Mesodermal cell (in vitro differentiated cells): ENCODE measurements at regions not wholly inside any gene's neighbourhood (a gene's known extent, or its start where the extent isn't known, plus 50 kb on each side); places are given as distances from the start of the nearest gene placed in this dataset.
"Not testable (repeated sequence)": the region's sequence is repeated elsewhere in the genome, so short reads cannot be mapped to it uniquely, and the experiment has no call there.

ENCODE experiments used
- H3K27ac ChIP-seq: 2 replicates; pipeline ENCODE4 v1.7.0; 2013; ENCODE audit warnings: mild to moderate bottlenecking, low read depth, low read length, moderate library complexity; ENCODE audit not compliant: severe bottlenecking
- H3K36me3 ChIP-seq: 2 replicates; pipeline ENCODE4 v1.7.1; 2013; ENCODE audit warnings: mild to moderate bottlenecking, low read length, moderate library complexity; ENCODE audit not compliant: control insufficient read depth, insufficient read depth
- H3K4me1 ChIP-seq: one replicate; pipeline ENCODE4 v1.7.1; 2013; ENCODE audit warnings: mild to moderate bottlenecking, low read length; ENCODE audit not compliant: insufficient read depth, control insufficient read depth, poor library complexity, severe bottlenecking
- H3K4me3 ChIP-seq: 2 replicates; pipeline ENCODE4 v1.7.0; 2013; ENCODE audit warnings: low read length, control low read depth, mild to moderate bottlenecking; ENCODE audit not compliant: insufficient read depth, poor library complexity, severe bottlenecking; ENCODE audit errors: extremely low read depth
- H3K9me3 ChIP-seq: 2 replicates; pipeline ENCODE4 v1.7.1; 2013; ENCODE audit warnings: mild to moderate bottlenecking, low read length, moderate library complexity; ENCODE audit not compliant: control insufficient read depth
- WGBS, 2 experiments: methylation state at CpG; one replicate each; pipeline ENCODE4 v1.1.5; 2013; ENCODE audit warnings: missing lambda C conversion rate in 2 of 2; ENCODE audit not compliant: insufficient coverage in 2 of 2; 5-methylcytosine and 5-hydroxymethylcytosine counted together

GRCh38 chr7:123285076-123285700 lies 85.4 kb upstream of the SLC13A1 start:
- Histone ChIP-seq H3K36me3 (no peaks in the 10 kb centered on the region), H3K4me3 (no peak overlapping the region)
- WGBS, 2 experiments = 18 to 56% methylated on average over 1 of the region's 7 CpGs

GRCh38 chr7:123283373-123283772 lies 83.6 kb upstream of the SLC13A1 start:
- Histone ChIP-seq H3K36me3 (no peaks in the 10 kb centered on the region), H3K4me3 (no peak overlapping the region), H3K27ac (no peak overlapping the region), H3K9me3 (no peaks in the 10 kb centered on the region), H3K4me1 (no peaks in the 10 kb centered on the region)
- WGBS, 2 experiments = 80% methylated on average over 1 of the region's 1 CpG; no CpG with 5 or more reads in 1 of the 2 experiments

More at GRCh38 chr7:123285076-123285700, 85.4 kb upstream of the SLC13A1 start:
- no peaks in the 10 kb centered on the region for H3K4me1 ChIP-seq
- no peaks in the 10 kb centered on the region for H3K9me3 ChIP-seq
- no peak overlapping the region for H3K27ac ChIP-seq

GRCh38 chr7:123282181-123282580 lies 82.4 kb upstream of the SLC13A1 start:
- no peaks in the 10 kb centered on the region for H3K9me3 ChIP-seq

GRCh38 chr7:123279949-123280348 lies 80.2 kb upstream of the SLC13A1 start:
- no peaks in the 10 kb centered on the region for H3K36me3 ChIP-seq
- H3K27ac ChIP-seq = no peak overlapping the region
- no peaks in the 10 kb centered on the region for H3K4me1 ChIP-seq
- H3K9me3 ChIP-seq = no peaks in the 10 kb centered on the region
- no peak overlapping the region for H3K4me3 ChIP-seq

More at GRCh38 chr7:123282181-123282580, 82.4 kb upstream of the SLC13A1 start:
- no peak overlapping the region for H3K4me3 ChIP-seq
- no peaks in the 10 kb centered on the region for H3K36me3 ChIP-seq
- H3K4me1 ChIP-seq = no peaks in the 10 kb centered on the region
- no peak overlapping the region for H3K27ac ChIP-seq

- no peak overlapping the region for H3K27ac ChIP-seq
- H3K9me3 ChIP-seq = no peaks in the 10 kb centered on the region
- H3K4me1 ChIP-seq = peaks cover 22% of the 10 kb centered on the region
- no peak overlapping the region for H3K4me3 ChIP-seq
- H3K36me3 ChIP-seq = no peaks in the 10 kb centered on the region
- 94% methylated on average over 2 of the region's 2 CpGs; no CpG with 5 or more reads in 1 of the 2 experiments for WGBS, 2 experiments
Measured at GRCh38 chr7:123275036-123275753, 75.4 kb upstream of the SLC13A1 start.

GRCh38 chr7:123273185-123273584 lies 73.4 kb upstream of the SLC13A1 start:
- Histone ChIP-seq H3K9me3 (no peaks in the 10 kb centered on the region), H3K36me3 (no peaks in the 10 kb centered on the region), H3K4me3 (no peak overlapping the region), H3K27ac (no peak overlapping the region), H3K4me1 (peaks cover 26% of the 10 kb centered on the region)
- 69 to 83% methylated on average over 1 to 3 of the region's 4 CpGs for WGBS, 2 experiments

- peak overlapping the region; percentile 92 for H3K27ac ChIP-seq
- H3K4me1 ChIP-seq = peaks cover 26% of the 10 kb centered on the region
- no peaks in the 10 kb centered on the region for H3K9me3 ChIP-seq
- no peak overlapping the region for H3K4me3 ChIP-seq
- WGBS, 2 experiments = no CpG with 5 or more reads among the region's 2 CpGs
- no peaks in the 10 kb centered on the region for H3K36me3 ChIP-seq
Measured at GRCh38 chr7:123271856-123272255, 72.1 kb upstream of the SLC13A1 start.

GRCh38 chr7:123271231-123271630 lies 71.5 kb upstream of the SLC13A1 start:
- no peaks in the 10 kb centered on the region for H3K36me3 ChIP-seq
- no peak overlapping the region for H3K4me3 ChIP-seq
- H3K4me1 ChIP-seq = peaks cover 26% of the 10 kb centered on the region
- no peaks in the 10 kb centered on the region for H3K9me3 ChIP-seq
- 14% methylated on average over 1 of the region's 3 CpGs; no CpG with 5 or more reads in 1 of the 2 experiments for WGBS, 2 experiments
- H3K27ac ChIP-seq = peak overlapping the region; percentile 92

- WGBS, 2 experiments = no CpG with 5 or more reads among the region's 1 CpG
Measured at GRCh38 chr7:123270570-123270969, 70.8 kb upstream of the SLC13A1 start.

GRCh38 chr7:123265853-123266252 lies 66.1 kb upstream of the SLC13A1 start:
- Histone ChIP-seq H3K4me3 (no peak overlapping the region), H3K9me3 (no peaks in the 10 kb centered on the region), H3K36me3 (no peaks in the 10 kb centered on the region), H3K4me1 (peaks cover 10% of the 10 kb centered on the region), H3K27ac (no peak overlapping the region)
- 80% methylated on average over 1 of the region's 1 CpG; no CpG with 5 or more reads in 1 of the 2 experiments for WGBS, 2 experiments

More at GRCh38 chr7:123270570-123270969, 70.8 kb upstream of the SLC13A1 start:
- Histone ChIP-seq H3K9me3 (no peaks in the 10 kb centered on the region), H3K27ac (peak overlapping the region; percentile 92), H3K36me3 (no peaks in the 10 kb centered on the region), H3K4me3 (no peak overlapping the region), H3K4me1 (peaks cover 26% of the 10 kb centered on the region)

GRCh38 chr7:123264820-123265219 lies 65.1 kb upstream of the SLC13A1 start:
- not testable (repeated sequence) for H3K4me1 ChIP-seq, H3K4me3 ChIP-seq, H3K36me3 ChIP-seq, H3K27ac ChIP-seq, H3K9me3 ChIP-seq
- 100% methylated on average over 1 of the region's 1 CpG; no CpG with 5 or more reads in 1 of the 2 experiments for whole genome bisulfite sequencing, 2 experiments
